ENCODE measurements at regions not wholly inside any gene's neighbourhood (a gene's known extent, or its start where the extent isn't known, plus 50 kb on each side); places are given as distances from the start of the nearest gene placed in this dataset.

DNA sequence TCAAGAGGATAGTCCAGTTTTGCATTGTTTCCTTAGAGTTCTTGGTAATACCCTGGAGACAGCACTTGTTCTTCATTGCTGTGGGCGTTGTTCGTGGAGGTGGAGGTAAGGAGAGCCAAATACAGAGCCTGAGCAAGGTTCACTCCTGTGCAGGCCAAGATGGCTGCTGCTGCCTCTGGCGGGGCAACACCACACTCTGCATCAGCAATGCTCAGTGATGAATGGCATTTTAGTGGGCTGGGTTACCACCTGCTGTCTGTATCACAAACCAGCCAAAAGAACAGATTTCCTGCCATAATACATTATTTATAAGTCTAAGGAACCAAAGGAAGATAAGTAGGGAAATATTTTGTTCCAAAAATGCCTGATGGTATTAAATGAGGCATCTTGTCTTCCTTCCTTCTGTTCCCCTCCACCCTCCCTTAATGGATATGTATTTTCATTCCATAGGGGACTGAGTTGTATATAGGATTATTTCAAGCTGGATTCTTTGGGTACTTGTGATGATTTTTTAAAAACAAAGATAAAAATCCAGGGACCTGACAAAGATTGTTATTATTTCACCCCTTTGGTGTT, 61.6 kb upstream of the LIMCH1 start:
- TF ChIP-seq, protein P1, sequence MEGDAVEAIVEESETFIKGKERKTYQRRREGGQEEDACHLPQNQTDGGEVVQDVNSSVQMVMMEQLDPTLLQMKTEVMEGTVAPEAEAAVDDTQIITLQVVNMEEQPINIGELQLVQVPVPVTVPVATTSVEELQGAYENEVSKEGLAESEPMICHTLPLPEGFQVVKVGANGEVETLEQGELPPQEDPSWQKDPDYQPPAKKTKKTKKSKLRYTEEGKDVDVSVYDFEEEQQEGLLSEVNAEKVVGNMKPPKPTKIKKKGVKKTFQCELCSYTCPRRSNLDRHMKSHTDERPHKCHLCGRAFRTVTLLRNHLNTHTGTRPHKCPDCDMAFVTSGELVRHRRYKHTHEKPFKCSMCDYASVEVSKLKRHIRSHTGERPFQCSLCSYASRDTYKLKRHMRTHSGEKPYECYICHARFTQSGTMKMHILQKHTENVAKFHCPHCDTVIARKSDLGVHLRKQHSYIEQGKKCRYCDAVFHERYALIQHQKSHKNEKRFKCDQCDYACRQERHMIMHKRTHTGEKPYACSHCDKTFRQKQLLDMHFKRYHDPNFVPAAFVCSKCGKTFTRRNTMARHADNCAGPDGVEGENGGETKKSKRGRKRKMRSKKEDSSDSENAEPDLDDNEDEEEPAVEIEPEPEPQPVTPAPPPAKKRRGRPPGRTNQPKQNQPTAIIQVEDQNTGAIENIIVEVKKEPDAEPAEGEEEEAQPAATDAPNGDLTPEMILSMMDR (IDR thresholded peaks at IDR 0.05) = no peak
- Histone ChIP-seq H3K4me3 (replicated peaks in 1 of 3; ENCODE audit: low read depth in 2 of 3, low read length in 3 of 3) (no peak overlapping the region), H3K9me3 (replicated peaks in 1 of 2; ENCODE audit: control insufficient read depth in 1 of 2, insufficient read depth in 1 of 2, low read length in 2 of 2) (no peaks in the 10 kb centered on the region), H2AFZ (ENCODE audit: insufficient read depth, low read depth, low read length, poor library complexity, severe bottlenecking) (no peak overlapping the region), H3K27ac (ENCODE audit: low read depth in 1 of 2, low read length in 2 of 2) (no peak overlapping the region), H3K4me1 (ENCODE audit: control insufficient read depth in 1 of 2, insufficient read depth in 2 of 2, low read length in 2 of 2) (no peaks in the 10 kb centered on the region), H3K4me2 (replicated peaks; ENCODE audit: extremely low read depth, low read length, poor library complexity, severe bottlenecking) (no peak overlapping the region), H3K27me3 (ENCODE audit: control insufficient read depth in 2 of 2, insufficient read depth in 2 of 2, low read length in 2 of 2) (no peaks in the 10 kb centered on the region), H3K79me2 (ENCODE audit: insufficient read depth, low read length) (no peaks in the 10 kb centered on the region), H4K20me1 (ENCODE audit: insufficient read depth, low read length) (no peaks in the 10 kb centered on the region), H3K9ac (ENCODE audit: insufficient read depth, low read length, poor library complexity, severe bottlenecking) (no peak overlapping the region), H3K36me3 (replicated peaks in 1 of 2; ENCODE audit: control insufficient read depth in 1 of 2, insufficient read depth in 2 of 2, low read length in 2 of 2) (no peaks in the 10 kb centered on the region)
- intact Hi-C loops (cut with micrococcal nuclease) = no loop called here
- DNase-seq = no peak
- Mint-ChIP-seq H3K4me1 (peaks cover 6% of the 10 kb centered on the region), H3K36me3 (no peaks in the 10 kb centered on the region), H3K4me3 (no peak overlapping the region), H3K9me3 (peaks cover 0 to 2% (median 0%) of the 10 kb centered on the region in 7 donors), H3K27me3 (ENCODE audit: low read depth in 3 of 3) (no peaks in the 10 kb centered on the region), H3K27ac (no peak overlapping the region)
- 100% methylated on average over 1 of the region's 3 CpGs for WGBS (ENCODE audit: insufficient coverage)

DNA sequence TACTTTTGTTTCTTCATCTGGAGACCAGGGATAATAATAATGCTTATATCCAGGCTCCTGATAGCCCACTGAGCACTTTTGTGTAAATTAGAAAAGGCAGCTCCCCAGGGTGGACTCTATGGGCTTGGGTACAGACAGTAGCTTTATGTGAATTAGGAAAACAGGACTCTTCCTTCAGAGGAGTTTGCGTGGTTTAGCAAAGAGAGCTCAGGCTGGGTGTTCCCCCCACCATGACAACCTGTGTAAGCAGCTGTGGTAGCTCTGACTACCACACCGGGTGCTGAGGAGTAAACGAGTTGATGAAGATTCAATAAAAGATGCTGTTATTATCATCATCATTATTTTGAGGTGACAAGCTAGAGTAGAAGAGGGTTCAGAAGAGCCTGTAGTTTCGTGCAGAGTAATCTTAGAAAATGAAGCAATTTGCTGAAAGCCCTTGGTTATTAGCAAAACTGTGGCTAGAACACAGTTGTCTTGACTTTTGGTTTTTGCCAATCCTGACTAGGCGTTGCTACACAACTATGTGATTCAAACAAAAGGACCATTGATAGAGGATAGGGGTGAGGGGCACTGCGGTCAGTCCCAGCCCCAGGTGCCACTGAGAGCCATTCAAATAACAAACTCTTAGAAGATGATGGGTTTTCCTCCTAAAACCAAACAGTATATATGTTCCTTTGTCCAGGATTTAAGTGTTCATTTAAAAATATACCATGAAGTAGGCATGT, 60.6 kb upstream of the LIMCH1 start:
- H3K36me3 ChIP-seq (replicated peaks in 1 of 2; ENCODE audit: control insufficient read depth in 1 of 2, insufficient read depth in 2 of 2, low read length in 2 of 2) = no peaks in the 10 kb centered on the region
- H3K4me3 ChIP-seq (replicated peaks in 1 of 3; ENCODE audit: low read depth in 2 of 3, low read length in 3 of 3) = no peak overlapping the region
- no peak overlapping the region for H2AFZ ChIP-seq (ENCODE audit: insufficient read depth, low read depth, low read length, poor library complexity, severe bottlenecking)
- no peak overlapping the region for H3K9ac ChIP-seq (ENCODE audit: insufficient read depth, low read length, poor library complexity, severe bottlenecking)
- Mint-ChIP-seq H3K27ac (no peak overlapping the region), H3K36me3 (no peaks in the 10 kb centered on the region), H3K4me1 (peaks cover under 1% of the 10 kb centered on the region), H3K4me3 (no peak overlapping the region), H3K27me3 (ENCODE audit: low read depth in 3 of 3) (no peaks in the 10 kb centered on the region), H3K9me3 (no peaks in the 10 kb centered on the region)
- 90% methylated on average over 1 of the region's 6 CpGs for WGBS (ENCODE audit: insufficient coverage)
- no peaks in the 10 kb centered on the region for H4K20me1 ChIP-seq (ENCODE audit: insufficient read depth, low read length)
- H3K4me2 ChIP-seq (replicated peaks; ENCODE audit: extremely low read depth, low read length, poor library complexity, severe bottlenecking) = no peak overlapping the region
- DNase-seq = no peak
- intact Hi-C loops (cut with micrococcal nuclease) = no loop called here
- H3K27ac ChIP-seq (ENCODE audit: low read depth in 1 of 2, low read length in 2 of 2) = no peak overlapping the region
- TF ChIP-seq, protein P1 (IDR thresholded peaks at IDR 0.05) = no peak
- H3K9me3 ChIP-seq (replicated peaks in 1 of 2; ENCODE audit: control insufficient read depth in 1 of 2, insufficient read depth in 1 of 2, low read length in 2 of 2) = no peaks in the 10 kb centered on the region
- H3K27me3 ChIP-seq (ENCODE audit: control insufficient read depth in 2 of 2, insufficient read depth in 2 of 2, low read length in 2 of 2) = no peaks in the 10 kb centered on the region
- no peaks in the 10 kb centered on the region for H3K79me2 ChIP-seq (ENCODE audit: insufficient read depth, low read length)
- H3K4me1 ChIP-seq (ENCODE audit: control insufficient read depth in 1 of 2, insufficient read depth in 2 of 2, low read length in 2 of 2) = no peaks in the 10 kb centered on the region
